ENCODE measurements at regions not wholly inside any gene's neighbourhood (a gene's known extent, or its start where the extent isn't known, plus 50 kb on each side); places are given as distances from the start of the nearest gene placed in this dataset.

- Histone ChIP-seq H3K4me3 (ENCODE audit: low read depth, low read length) (no peak overlapping the region), H3K9me3 (ENCODE audit: control insufficient read depth, insufficient read depth, low read depth, low read length) (no peaks in the 10 kb centered on the region), H3K27ac (ENCODE audit: extremely low read depth, low read depth, low read length) (no peak overlapping the region), H3K4me1 (ENCODE audit: control insufficient read depth, insufficient read depth, low read length) (no peaks in the 10 kb centered on the region), H3K36me3 (ENCODE audit: control insufficient read depth in 2 of 2, insufficient read depth in 1 of 2, low read length in 2 of 2) (no peaks in the 10 kb centered on the region)
- POLR2A ChIA-PET = no interaction called here
- CTCF ChIA-PET = no interaction called here
- TF ChIP-seq REST (tag by site-specific recombination; IDR thresholded peaks at IDR 0.05) = no peak
- no peak for TF ChIP-seq GLI2 (tag by site-specific recombination; IDR thresholded peaks at IDR 0.05; ENCODE audit: borderline replicate concordance, low read depth)
- TF ChIP-seq ZNF843 (tag by site-specific recombination; IDR thresholded peaks at IDR 0.05) = no peak
- TF ChIP-seq ZNF555 (tag by site-specific recombination; conservative IDR thresholded peaks at IDR 0.05) = no peak
- no peak for TF ChIP-seq ZNF488 (tag by site-specific recombination; IDR thresholded peaks at IDR 0.05)
- no peak for TF ChIP-seq HOXA7 (CRISPR knock-in tag; IDR thresholded peaks at IDR 0.05; ENCODE audit: borderline replicate concordance)
- TF ChIP-seq GLI4 (tag by site-specific recombination; IDR thresholded peaks at IDR 0.05) = no peak
- TF ChIP-seq SETDB1 (IDR thresholded peaks at IDR 0.05; ENCODE audit: insufficient read length, low read length) = no peak
- TF ChIP-seq ZNF350 (tag by site-specific recombination; IDR thresholded peaks at IDR 0.05) = no peak
- TF ChIP-seq ZNF626 (tag by site-specific recombination; IDR thresholded peaks at IDR 0.05) = no peak
- TF ChIP-seq ZNF792 (tag by site-specific recombination; IDR thresholded peaks at IDR 0.05) = no peak
- TF ChIP-seq ZNF639 (tag by site-specific recombination; IDR thresholded peaks at IDR 0.05) = no peak
- no peak for TF ChIP-seq ZNF518A (tag by site-specific recombination; conservative IDR thresholded peaks at IDR 0.05; ENCODE audit: low read depth)
- no peak for TF ChIP-seq ZSCAN4 (tag by site-specific recombination; IDR thresholded peaks at IDR 0.05)
- TF ChIP-seq ZNF449 (tag by site-specific recombination; IDR thresholded peaks at IDR 0.05) = no peak
- no peak for TF ChIP-seq ZNF501 (tag by site-specific recombination; IDR thresholded peaks at IDR 0.05)
Observed at GRCh38 chr15:96736384-96736783, 405.9 kb downstream of the NR2F2 start.

Measured in HEK293 (cell line).